ENCODE measurements at regions not wholly inside any gene's neighbourhood (a gene's known extent, or its start where the extent isn't known, plus 50 kb on each side); places are given as distances from the start of the nearest gene placed in this dataset.
"Not testable (repeated sequence)": the region's sequence is repeated elsewhere in the genome, so short reads cannot be mapped to it uniquely, and the experiment has no call there.

DNA sequence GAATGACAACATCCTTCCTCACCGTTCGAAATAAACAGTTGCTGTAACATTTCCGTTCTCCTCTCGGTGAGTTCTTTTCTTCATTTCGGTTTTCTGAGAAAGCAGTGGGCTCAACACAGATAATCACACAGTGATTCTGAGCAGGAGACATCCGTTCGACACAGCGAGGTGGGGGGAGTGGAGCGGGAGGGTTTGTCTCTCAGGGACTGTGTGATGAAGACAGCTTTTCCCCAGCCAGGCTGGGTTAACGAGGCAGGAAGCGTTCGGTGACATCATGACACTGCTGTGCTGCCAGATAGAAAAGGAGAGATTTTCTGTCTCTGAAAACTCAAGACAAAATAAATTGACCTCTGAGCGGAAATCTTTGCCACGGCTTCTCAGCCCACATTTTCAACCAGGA is 119.3 kb downstream of the CRLF2 start:
- peak overlapping the region; percentile 96 for H3K27ac Mint-ChIP-seq
- H3K36me3 Mint-ChIP-seq (ENCODE audit: low read depth): no peaks in the 10 kb centered on the region
- peaks cover 14% of the 10 kb centered on the region for H3K4me1 Mint-ChIP-seq (ENCODE audit: low read depth)
- peaks cover 20% of the 10 kb centered on the region for H3K9me3 Mint-ChIP-seq
- H3K27me3 Mint-ChIP-seq (ENCODE audit: low read depth): no peaks in the 10 kb centered on the region
- H3K4me3 Mint-ChIP-seq: peak overlapping the region; percentile 72

GRCh38 chrX:1086444-1087409 is 125.7 kb downstream of the CRLF2 start:
- no peak overlapping the region for H3K27ac Mint-ChIP-seq

GRCh38 chrX:1085871-1086270 is 126.6 kb downstream of the CRLF2 start:
- H3K27me3 Mint-ChIP-seq (ENCODE audit: low read depth); H3K36me3 Mint-ChIP-seq (ENCODE audit: low read depth); H3K27ac Mint-ChIP-seq; H3K4me1 Mint-ChIP-seq (ENCODE audit: low read depth); H3K4me3 Mint-ChIP-seq: not testable (repeated sequence)
- peaks cover 35% of the 10 kb centered on the region for H3K9me3 Mint-ChIP-seq

More at GRCh38 chrX:1086444-1087409, 125.7 kb downstream of the CRLF2 start:
- Mint-ChIP-seq H3K9me3 (peaks cover 35% of the 10 kb centered on the region), H3K4me3 (no peak overlapping the region), H3K27me3 (ENCODE audit: low read depth) (no peaks in the 10 kb centered on the region), H3K36me3 (ENCODE audit: low read depth) (no peaks in the 10 kb centered on the region), H3K4me1 (ENCODE audit: low read depth) (no peaks in the 10 kb centered on the region)

DNA sequence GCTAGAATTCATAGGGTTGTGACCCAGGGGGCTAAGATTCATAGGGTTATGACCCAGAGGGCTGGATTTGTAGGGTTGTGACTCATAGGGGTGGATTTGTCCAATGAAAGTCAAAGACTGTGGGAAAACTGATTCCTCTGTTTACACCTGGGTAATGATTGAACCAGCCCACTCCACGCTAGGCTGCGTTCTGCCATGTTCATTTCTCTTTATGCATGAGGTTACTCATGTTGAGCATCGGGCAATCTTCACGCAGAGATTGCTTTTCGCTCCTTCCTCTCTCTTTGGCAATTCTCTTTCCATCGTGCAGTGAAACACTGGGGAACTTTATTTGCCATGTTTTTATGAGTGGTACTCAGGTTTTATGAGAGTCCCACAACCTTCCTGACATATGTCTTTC is 127.8 kb downstream of the CRLF2 start:
- no peaks in the 10 kb centered on the region for H3K36me3 Mint-ChIP-seq (ENCODE audit: low read depth)
- no peak overlapping the region for H3K27ac Mint-ChIP-seq
- no peaks in the 10 kb centered on the region for H3K27me3 Mint-ChIP-seq (ENCODE audit: low read depth)
- H3K4me3 Mint-ChIP-seq: no peak overlapping the region
- peaks cover 33% of the 10 kb centered on the region for H3K9me3 Mint-ChIP-seq
- no peaks in the 10 kb centered on the region for H3K4me1 Mint-ChIP-seq (ENCODE audit: low read depth)

- peaks cover 17% of the 10 kb centered on the region for H3K9me3 Mint-ChIP-seq
- peak overlapping the region; percentile 15 for H3K4me3 Mint-ChIP-seq
- H3K27ac Mint-ChIP-seq: no peak overlapping the region
- peaks cover 5% of the 10 kb centered on the region for H3K4me1 Mint-ChIP-seq (ENCODE audit: low read depth)
- peaks cover 4% of the 10 kb centered on the region for H3K27me3 Mint-ChIP-seq (ENCODE audit: low read depth)
- H3K36me3 Mint-ChIP-seq (ENCODE audit: low read depth): no peaks in the 10 kb centered on the region
These were observed 135.4 kb downstream of the CRLF2 start for GRCh38 chrX:1076871-1077651.

DNA sequence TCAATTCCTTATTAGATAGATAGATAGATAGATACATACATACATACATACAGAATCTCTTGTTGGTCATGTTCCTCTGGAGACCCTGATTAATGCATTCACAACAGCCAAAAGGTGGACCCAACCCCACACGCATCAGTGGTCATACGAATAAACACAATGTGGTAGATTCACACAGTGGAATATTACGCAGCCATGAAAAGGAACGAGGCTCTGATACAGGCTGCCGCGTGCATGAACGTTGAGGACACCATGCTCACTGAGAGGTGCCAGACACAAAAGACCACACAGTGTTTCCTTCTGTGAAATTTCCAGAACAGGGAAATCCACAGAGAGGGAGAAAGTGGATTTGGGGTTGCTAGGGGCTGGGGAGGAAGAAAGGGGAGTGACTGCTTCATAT is 136.7 kb downstream of the CRLF2 start:
- Mint-ChIP-seq H3K4me3 (no peak overlapping the region), H3K27ac (no peak overlapping the region), H3K4me1 (ENCODE audit: low read depth) (peaks cover 5% of the 10 kb centered on the region), H3K9me3 (peaks cover 17% of the 10 kb centered on the region), H3K27me3 (ENCODE audit: low read depth) (peaks cover 4% of the 10 kb centered on the region), H3K36me3 (ENCODE audit: low read depth) (no peaks in the 10 kb centered on the region)

DNA sequence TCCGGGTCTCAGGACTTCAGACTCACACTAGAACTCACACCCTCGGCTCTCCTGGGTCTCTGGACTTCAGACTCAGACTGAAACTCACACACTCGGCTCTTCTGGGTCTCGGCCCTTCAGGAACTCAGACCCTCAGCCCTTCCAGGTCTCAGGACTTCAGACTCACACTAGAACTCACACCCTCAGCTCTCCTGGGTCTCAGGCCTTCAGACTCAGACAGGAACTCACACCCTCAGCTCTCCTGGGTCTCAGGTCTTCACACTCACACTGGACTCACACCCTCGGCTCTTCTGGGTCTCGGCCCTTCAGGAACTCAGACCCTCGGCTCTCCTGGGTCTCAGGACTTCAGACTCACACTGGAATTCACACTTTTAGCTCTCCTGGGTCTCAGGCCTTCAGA is 137.3 kb downstream of the CRLF2 start:
- peaks cover 17% of the 10 kb centered on the region for H3K9me3 Mint-ChIP-seq
- peaks cover 5% of the 10 kb centered on the region for H3K4me1 Mint-ChIP-seq (ENCODE audit: low read depth)
- no peak overlapping the region for H3K27ac Mint-ChIP-seq
- no peak overlapping the region for H3K4me3 Mint-ChIP-seq
- no peaks in the 10 kb centered on the region for H3K36me3 Mint-ChIP-seq (ENCODE audit: low read depth)
- peaks cover 4% of the 10 kb centered on the region for H3K27me3 Mint-ChIP-seq (ENCODE audit: low read depth)

- Mint-ChIP-seq H3K27me3 (ENCODE audit: low read depth) (peaks cover 4% of the 10 kb centered on the region), H3K9me3 (peaks cover 17% of the 10 kb centered on the region), H3K4me1 (ENCODE audit: low read depth) (peaks cover 5% of the 10 kb centered on the region), H3K36me3 (ENCODE audit: low read depth) (no peaks in the 10 kb centered on the region), H3K4me3 (no peak overlapping the region), H3K27ac (no peak overlapping the region)
These were observed 137.7 kb downstream of the CRLF2 start for GRCh38 chrX:1074755-1075154.

DNA sequence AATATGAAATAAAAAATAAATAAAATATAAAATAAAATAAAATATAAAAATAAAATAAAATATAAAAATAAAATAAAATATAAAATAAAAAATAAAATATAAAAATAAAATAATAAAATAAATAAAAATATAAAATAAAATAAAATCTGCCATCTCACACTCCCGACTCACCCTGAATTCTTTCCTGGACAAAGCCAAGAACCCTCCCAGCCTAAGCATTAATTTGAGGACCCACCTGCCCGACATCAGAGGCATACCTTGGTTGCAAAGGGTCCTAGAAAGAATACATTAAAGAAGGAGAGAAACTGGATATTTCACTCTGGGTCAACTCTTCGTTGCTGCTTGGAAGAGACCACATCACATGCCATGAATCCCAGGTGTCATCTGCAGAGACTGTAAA is 138.3 kb downstream of the CRLF2 start:
- Mint-ChIP-seq H3K9me3 (peaks cover 17% of the 10 kb centered on the region), H3K27ac (peak overlapping the region; percentile 74), H3K27me3 (ENCODE audit: low read depth) (peaks cover 4% of the 10 kb centered on the region), H3K4me1 (ENCODE audit: low read depth) (peaks cover 5% of the 10 kb centered on the region), H3K36me3 (ENCODE audit: low read depth) (no peaks in the 10 kb centered on the region), H3K4me3 (no peak overlapping the region)

DNA sequence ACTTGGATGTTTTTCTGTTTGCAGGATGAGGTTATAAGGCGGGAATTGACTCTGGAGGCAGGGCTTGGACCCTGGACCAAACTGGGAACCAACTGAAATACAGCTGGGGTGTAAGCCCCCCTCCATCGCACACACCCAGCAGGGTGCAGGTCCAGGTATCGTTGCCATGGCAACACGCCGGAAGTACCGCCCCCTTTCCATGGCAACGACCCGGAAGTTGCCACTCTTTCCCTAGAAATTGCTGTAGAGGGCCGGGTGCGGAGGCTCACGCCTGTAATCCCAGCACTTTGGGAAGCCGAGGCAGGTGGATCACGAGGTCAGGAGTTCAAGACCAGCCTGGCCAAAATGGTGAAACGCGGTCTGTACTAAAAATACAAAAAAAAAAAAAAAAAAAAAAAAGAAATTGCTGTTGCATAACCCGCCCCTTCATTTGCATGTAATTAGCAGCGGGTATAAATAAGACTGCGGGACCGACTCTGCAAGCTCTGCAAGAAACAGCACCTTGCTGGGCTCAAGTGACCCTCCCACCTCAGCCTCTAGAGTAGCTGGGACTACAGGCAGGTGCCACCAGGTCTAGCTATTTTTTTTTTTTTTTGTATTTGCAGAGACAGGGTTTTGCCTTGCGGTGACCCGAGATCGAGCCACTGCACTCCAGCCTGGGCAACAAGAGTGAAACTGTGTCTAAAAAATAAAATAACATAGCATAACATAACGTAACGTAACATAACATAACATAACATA is 139.6 kb downstream of the CRLF2 start:
- H3K27ac Mint-ChIP-seq: no peak overlapping the region
- peaks cover 17% of the 10 kb centered on the region for H3K9me3 Mint-ChIP-seq
- peaks cover 5% of the 10 kb centered on the region for H3K4me1 Mint-ChIP-seq (ENCODE audit: low read depth)
- no peaks in the 10 kb centered on the region for H3K36me3 Mint-ChIP-seq (ENCODE audit: low read depth)
- H3K27me3 Mint-ChIP-seq (ENCODE audit: low read depth): peaks cover 4% of the 10 kb centered on the region
- no peak overlapping the region for H3K4me3 Mint-ChIP-seq

GRCh38 chrX:1071351-1071750 is 141.1 kb downstream of the CRLF2 start:
- no peaks in the 10 kb centered on the region for H3K27me3 Mint-ChIP-seq (ENCODE audit: low read depth)
- H3K36me3 Mint-ChIP-seq (ENCODE audit: low read depth): no peaks in the 10 kb centered on the region
- H3K4me1 Mint-ChIP-seq (ENCODE audit: low read depth): no peaks in the 10 kb centered on the region
- H3K27ac Mint-ChIP-seq: no peak overlapping the region
- peaks cover 17% of the 10 kb centered on the region for H3K9me3 Mint-ChIP-seq
- H3K4me3 Mint-ChIP-seq: no peak overlapping the region

DNA sequence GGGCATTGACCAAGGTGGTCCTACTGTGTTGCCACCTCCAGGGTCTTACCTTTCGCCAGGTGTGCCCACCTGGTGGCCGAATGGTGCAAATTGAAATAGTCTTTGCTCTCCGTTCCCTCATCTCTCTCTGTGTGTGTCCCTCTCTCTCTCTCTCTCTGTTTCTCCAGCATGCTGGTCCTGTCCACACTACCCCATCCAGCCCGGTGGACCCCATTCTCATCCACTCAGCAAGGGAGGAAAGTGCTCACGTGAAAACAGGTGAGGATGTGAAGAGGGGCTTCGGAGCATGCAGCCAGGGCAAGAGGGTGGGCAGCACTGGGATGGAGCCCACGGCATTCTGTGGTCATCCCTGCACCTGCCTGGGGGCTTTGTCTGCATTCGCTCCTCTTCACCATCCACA is 150.1 kb downstream of the CRLF2 start:
- no peaks in the 10 kb centered on the region for H3K4me1 Mint-ChIP-seq (ENCODE audit: low read depth)
- no peak overlapping the region for H3K4me3 Mint-ChIP-seq
- peaks cover 28% of the 10 kb centered on the region for H3K9me3 Mint-ChIP-seq
- H3K36me3 Mint-ChIP-seq (ENCODE audit: low read depth): no peaks in the 10 kb centered on the region
- no peaks in the 10 kb centered on the region for H3K27me3 Mint-ChIP-seq (ENCODE audit: low read depth)
- H3K27ac Mint-ChIP-seq: no peak overlapping the region

- Mint-ChIP-seq H3K4me1 (ENCODE audit: low read depth) (no peaks in the 10 kb centered on the region), H3K27me3 (ENCODE audit: low read depth) (no peaks in the 10 kb centered on the region), H3K27ac (no peak overlapping the region), H3K36me3 (ENCODE audit: low read depth) (no peaks in the 10 kb centered on the region), H3K9me3 (peaks cover 28% of the 10 kb centered on the region), H3K4me3 (no peak overlapping the region)
These were observed 151.9 kb downstream of the CRLF2 start for GRCh38 chrX:1060562-1060960.

Measured in T-helper 1 cell treated with Interleukin-12 subunit alpha and Interleukin-12 subunit beta and Interleukin-4 antibody, amounts not matched to agents 30 μg/mL and 1 μg/mL, for 36 hours (primary cell).